ENCODE measurements at regions not wholly inside any gene's neighbourhood (a gene's known extent, or its start where the extent isn't known, plus 50 kb on each side); places are given as distances from the start of the nearest gene placed in this dataset.

GRCh38 chr18:60209042-60209441, 163.5 kb downstream of the MC4R start:
- no peak for TF ChIP-seq CTCF (conservative IDR thresholded peaks at IDR 0.05; ENCODE audit: low read depth, low read length)
- no peak overlapping the region for H3K4me3 ChIP-seq (ENCODE audit: low read depth, low read length)
- DNase-seq (ENCODE audit: low read depth), result peak; percentile 11

GRCh38 chr18:60202708-60203107, 169.9 kb downstream of the MC4R start:
- no peak for TF ChIP-seq CTCF (conservative IDR thresholded peaks at IDR 0.05; ENCODE audit: low read depth, low read length)
- H3K4me3 ChIP-seq (ENCODE audit: low read depth, low read length), result no peak overlapping the region

GRCh38 chr18:60200558-60200957, 172.0 kb downstream of the MC4R start:
- DNase-seq (ENCODE audit: low read depth), result no peak
- H3K4me3 ChIP-seq (ENCODE audit: low read depth, low read length), result no peak overlapping the region
- TF ChIP-seq CTCF (conservative IDR thresholded peaks at IDR 0.05; ENCODE audit: low read depth, low read length), result no peak

More at GRCh38 chr18:60202708-60203107, 169.9 kb downstream of the MC4R start:
- DNase-seq (ENCODE audit: low read depth), result no peak

- DNase-seq (ENCODE audit: low read depth), result no peak
- no peak overlapping the region for H3K4me3 ChIP-seq (ENCODE audit: low read depth, low read length)
- TF ChIP-seq CTCF (conservative IDR thresholded peaks at IDR 0.05; ENCODE audit: low read depth, low read length), result no peak
Observed at GRCh38 chr18:60199505-60199904, 173.1 kb downstream of the MC4R start.

GRCh38 chr18:60197671-60198462, 174.7 kb downstream of the MC4R start:
- TF ChIP-seq CTCF (conservative IDR thresholded peaks at IDR 0.05; ENCODE audit: low read depth, low read length), result no peak
- peak; percentile 6 for DNase-seq (ENCODE audit: low read depth)
- no peak overlapping the region for H3K4me3 ChIP-seq (ENCODE audit: low read depth, low read length)

- DNase-seq (ENCODE audit: low read depth), result no peak
- no peak for TF ChIP-seq CTCF (conservative IDR thresholded peaks at IDR 0.05; ENCODE audit: low read depth, low read length)
- H3K4me3 ChIP-seq (ENCODE audit: low read depth, low read length), result no peak overlapping the region
Observed at GRCh38 chr18:60196836-60197606, 175.6 kb downstream of the MC4R start.

Measured in choroid plexus epithelial cell (primary cell).